HG02981 (cell line): ENCODE measurements at regions not wholly inside any gene's neighbourhood (a gene's known extent, or its start where the extent isn't known, plus 50 kb on each side); places are given as distances from the start of the nearest gene placed in this dataset.

ENCODE experiments used
- ATAC-seq: cut with Tn5 transposase; IDR thresholded peaks from one replicate; pipeline ENCODE4 v1.9.1; 2021; ENCODE audit warnings: mild to moderate bottlenecking, moderate library complexity; ENCODE audit not compliant: unreplicated experiment

GRCh38 chr13:64869539-64869938 lies 2360.6 kb downstream of the PCDH9 start:
- ATAC-seq: no peak

- no peak for ATAC-seq
Measured at GRCh38 chr13:64867856-64868255, 2362.3 kb downstream of the PCDH9 start.

- ATAC-seq: no peak
Measured at GRCh38 chr13:64866331-64866730, 2363.8 kb downstream of the PCDH9 start.

GRCh38 chr13:64855506-64855905 lies 2374.6 kb downstream of the PCDH9 start:
- no peak for ATAC-seq

GRCh38 chr13:64850017-64850416 lies 2380.1 kb downstream of the PCDH9 start:
- ATAC-seq: no peak

- ATAC-seq: no peak
Measured at GRCh38 chr13:64849196-64849595, 2380.9 kb downstream of the PCDH9 start.

GRCh38 chr13:64847767-64848166 lies 2382.4 kb downstream of the PCDH9 start:
- ATAC-seq: no peak

GRCh38 chr13:64845110-64845509 lies 2385.0 kb downstream of the PCDH9 start:
- ATAC-seq: no peak

- ATAC-seq: no peak
Measured at GRCh38 chr13:64819081-64819480, 2411.1 kb downstream of the PCDH9 start.

- no peak for ATAC-seq
Measured at GRCh38 chr13:64817691-64818090, 2412.4 kb downstream of the PCDH9 start.

- no peak for ATAC-seq
Measured at GRCh38 chr13:64810750-64811149, 2419.4 kb downstream of the PCDH9 start.

- no peak for ATAC-seq
Measured at GRCh38 chr13:64808704-64809103, 2421.4 kb downstream of the PCDH9 start.

- no peak for ATAC-seq
Measured at GRCh38 chr13:64801768-64802167, 2428.4 kb downstream of the PCDH9 start.

- no peak for ATAC-seq
Measured at GRCh38 chr13:64798422-64798821, 2431.7 kb downstream of the PCDH9 start.

- no peak for ATAC-seq
Measured at GRCh38 chr13:64793592-64793991, 2436.5 kb downstream of the PCDH9 start.

GRCh38 chr13:64793131-64793530 lies 2437.0 kb downstream of the PCDH9 start:
- no peak for ATAC-seq

GRCh38 chr13:64791373-64791772 lies 2438.8 kb downstream of the PCDH9 start:
- ATAC-seq: no peak

- no peak for ATAC-seq
Measured at GRCh38 chr13:64782466-64782865, 2447.7 kb downstream of the PCDH9 start.

GRCh38 chr13:64778002-64778401 lies 2452.1 kb downstream of the PCDH9 start:
- no peak for ATAC-seq

- no peak for ATAC-seq
Measured at GRCh38 chr13:64774915-64775314, 2455.2 kb downstream of the PCDH9 start.

- no peak for ATAC-seq
Measured at GRCh38 chr13:64770743-64771142, 2459.4 kb downstream of the PCDH9 start.

- no peak for ATAC-seq
Measured at GRCh38 chr13:64767054-64767453, 2463.1 kb downstream of the PCDH9 start.

GRCh38 chr13:64765636-64766035 lies 2464.5 kb downstream of the PCDH9 start:
- no peak for ATAC-seq
